Natural killer cell (primary cell): ENCODE measurements at regions not wholly inside any gene's neighbourhood (a gene's known extent, or its start where the extent isn't known, plus 50 kb on each side); places are given as distances from the start of the nearest gene placed in this dataset.

Source experiments
- ATAC-seq, 3 donors: fragments of 150-1000 bp in 2 of 3; fragments of 200-7000 bp in 1 of 3; cut with Tn5 transposase; 1 replicate in 1 of 3; 2 replicates in 2 of 3; pipeline ENCODE4 v1.10.0; 2021; ENCODE audit warnings: mild to moderate bottlenecking in 2 of 3, moderate library complexity in 2 of 3
- DNase-seq, 2 donors: peaks; one replicate each; pipeline versions ENCODE4 v3.0.0 to v3.0.0-alpha.2; 2013 to 2021; ENCODE audit warnings: mixed read lengths in 1 of 2
- H3K27ac ChIP-seq: one replicate; pipeline ENCODE4 v1.5.1; 2013; ENCODE audit warnings: mild to moderate bottlenecking, low read length
- H3K27me3 ChIP-seq: one replicate; pipeline ENCODE4 v1.6.1; 2013; ENCODE audit warnings: low read length; ENCODE audit not compliant: control insufficient read depth, insufficient read depth
- H3K36me3 ChIP-seq: one replicate; pipeline ENCODE4 v1.6.1; 2013; ENCODE audit warnings: low read length; ENCODE audit not compliant: control insufficient read depth, insufficient read depth
- H3K4me1 ChIP-seq: one replicate; pipeline ENCODE4 v1.6.1; 2013; ENCODE audit warnings: low read length; ENCODE audit not compliant: control insufficient read depth, insufficient read depth
- H3K4me3 ChIP-seq: one replicate; pipeline ENCODE4 v1.5.1; 2013; ENCODE audit warnings: low read length
- H3K9me3 ChIP-seq: one replicate; pipeline ENCODE4 v1.6.1; 2013; ENCODE audit warnings: low read length; ENCODE audit not compliant: control insufficient read depth, insufficient read depth
- H3K27ac Mint-ChIP-seq, 2 donors: one replicate each; pipeline ENCODE4 v1.8.0; 2022; ENCODE audit warnings: mild to moderate bottlenecking in 2 of 2, mixed read lengths in 2 of 2, moderate library complexity in 1 of 2
- H3K27me3 Mint-ChIP-seq, 2 donors: one replicate each; pipeline ENCODE4 v1.8.0; 2022; ENCODE audit warnings: low read depth in 2 of 2, mixed read lengths in 2 of 2
- H3K36me3 Mint-ChIP-seq: one replicate; pipeline ENCODE4 v1.8.0; 2022; ENCODE audit warnings: mixed read lengths
- H3K4me1 Mint-ChIP-seq, 2 donors: one replicate each; pipeline ENCODE4 v1.8.0; 2022; ENCODE audit warnings: mixed read lengths in 2 of 2
- H3K4me3 Mint-ChIP-seq: one replicate; pipeline ENCODE4 v1.8.0; 2022; ENCODE audit warnings: mild to moderate bottlenecking, moderate library complexity, mixed read lengths
- H3K9me3 Mint-ChIP-seq, 2 donors: one replicate each; pipeline ENCODE4 v1.8.0; 2022; ENCODE audit warnings: mixed read lengths in 2 of 2
- WGBS: methylation state at CpG from one replicate; pipeline ENCODE4 v1.1.7; 2013; ENCODE audit warnings: missing lambda C conversion rate; ENCODE audit not compliant: insufficient coverage; 5-methylcytosine and 5-hydroxymethylcytosine counted together
- intact Hi-C: fragments of 100-400 bp; cut with micrococcal nuclease; formaldehyde crosslinking; loops from one replicate; pipeline ENCODE4 v1.14.2; 2022
- TF ChIP-seq, protein P1 (sequence below): fragments of 200-600 bp; IDR thresholded peaks from one replicate; pipeline ENCODE4 v1.8.0; 2022; ENCODE audit warnings: antibody characterized with exemption

DNA sequence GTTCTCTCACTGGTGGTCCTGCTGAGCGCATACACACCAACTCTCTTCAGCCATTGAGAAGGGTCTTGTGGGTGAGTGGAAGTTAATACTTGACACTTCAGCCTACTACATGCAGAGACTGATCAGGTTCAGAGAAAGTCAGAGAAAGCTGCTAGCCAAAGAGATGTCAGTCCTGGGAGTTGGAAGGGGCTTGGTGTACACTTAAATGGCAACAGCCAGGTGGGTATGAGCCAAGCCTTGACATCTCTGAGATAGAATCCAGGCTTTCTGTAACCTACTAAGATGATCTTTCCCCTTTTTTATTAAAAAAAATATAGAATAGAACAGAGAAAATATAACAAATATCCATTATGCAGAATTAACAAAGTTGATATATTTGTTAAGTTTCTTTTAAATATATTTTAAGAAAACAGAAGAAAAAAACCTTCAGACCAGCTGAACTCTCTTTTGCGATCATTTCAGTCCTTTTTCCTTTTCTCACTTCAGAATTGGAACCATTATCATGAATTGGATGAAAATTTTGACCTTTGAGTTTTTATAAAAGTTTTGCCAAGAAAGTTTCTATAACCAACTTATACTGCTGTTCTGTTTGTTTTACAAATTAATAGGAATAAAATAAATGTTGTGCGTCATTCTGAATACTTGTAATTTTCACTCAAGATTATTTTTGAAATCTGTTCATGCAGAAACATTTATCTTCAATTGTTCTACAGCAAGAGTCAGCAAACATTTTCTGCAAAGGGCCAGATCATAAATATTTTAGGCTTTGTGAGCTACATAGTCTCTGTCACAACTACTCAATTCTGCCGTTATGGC is 153.0 kb downstream of the RFC3 start:
- Histone ChIP-seq H3K27ac (no peak overlapping the region), H3K27me3 (no peaks in the 10 kb centered on the region), H3K4me3 (no peak overlapping the region), H3K36me3 (no peaks in the 10 kb centered on the region), H3K4me1 (no peaks in the 10 kb centered on the region), H3K9me3 (peaks cover 3% of the 10 kb centered on the region)
- WGBS = 98% methylated on average over 2 of the region's 4 CpGs
- Mint-ChIP-seq H3K4me3 (no peak overlapping the region), H3K36me3 (no peaks in the 10 kb centered on the region), H3K4me1 (no peaks in the 10 kb centered on the region), H3K9me3 (peaks cover 7 to 8% of the 10 kb centered on the region in 2 donors), H3K27ac (no peak overlapping the region), H3K27me3 (no peaks in the 10 kb centered on the region)
- DNase-seq (no peak), ATAC-seq (no peak)
- intact Hi-C loops = no loop called here
- TF ChIP-seq, protein P1, sequence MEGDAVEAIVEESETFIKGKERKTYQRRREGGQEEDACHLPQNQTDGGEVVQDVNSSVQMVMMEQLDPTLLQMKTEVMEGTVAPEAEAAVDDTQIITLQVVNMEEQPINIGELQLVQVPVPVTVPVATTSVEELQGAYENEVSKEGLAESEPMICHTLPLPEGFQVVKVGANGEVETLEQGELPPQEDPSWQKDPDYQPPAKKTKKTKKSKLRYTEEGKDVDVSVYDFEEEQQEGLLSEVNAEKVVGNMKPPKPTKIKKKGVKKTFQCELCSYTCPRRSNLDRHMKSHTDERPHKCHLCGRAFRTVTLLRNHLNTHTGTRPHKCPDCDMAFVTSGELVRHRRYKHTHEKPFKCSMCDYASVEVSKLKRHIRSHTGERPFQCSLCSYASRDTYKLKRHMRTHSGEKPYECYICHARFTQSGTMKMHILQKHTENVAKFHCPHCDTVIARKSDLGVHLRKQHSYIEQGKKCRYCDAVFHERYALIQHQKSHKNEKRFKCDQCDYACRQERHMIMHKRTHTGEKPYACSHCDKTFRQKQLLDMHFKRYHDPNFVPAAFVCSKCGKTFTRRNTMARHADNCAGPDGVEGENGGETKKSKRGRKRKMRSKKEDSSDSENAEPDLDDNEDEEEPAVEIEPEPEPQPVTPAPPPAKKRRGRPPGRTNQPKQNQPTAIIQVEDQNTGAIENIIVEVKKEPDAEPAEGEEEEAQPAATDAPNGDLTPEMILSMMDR = no peak

DNA sequence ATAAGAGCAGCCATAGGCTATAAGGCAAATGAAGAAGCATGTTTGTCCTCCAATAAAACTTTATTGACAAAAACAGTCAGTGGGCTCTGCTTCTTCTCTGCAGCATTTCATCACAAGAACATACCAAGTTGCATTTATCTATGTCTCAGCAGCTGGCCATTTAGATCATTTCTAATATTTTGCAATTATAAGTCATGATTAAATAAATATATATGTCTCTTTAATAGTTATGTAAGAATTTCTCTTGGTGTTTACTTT is 153.5 kb downstream of the RFC3 start:
- Mint-ChIP-seq H3K4me3 (no peak overlapping the region), H3K9me3 (peaks cover 7% of the 10 kb centered on the region in 2 donors), H3K4me1 (no peaks in the 10 kb centered on the region), H3K27ac (no peak overlapping the region), H3K36me3 (no peaks in the 10 kb centered on the region), H3K27me3 (no peaks in the 10 kb centered on the region)
- Histone ChIP-seq H3K4me3 (no peak overlapping the region), H3K36me3 (no peaks in the 10 kb centered on the region), H3K9me3 (peaks cover 3% of the 10 kb centered on the region), H3K27me3 (no peaks in the 10 kb centered on the region), H3K4me1 (no peaks in the 10 kb centered on the region), H3K27ac (no peak overlapping the region)
- intact Hi-C loops = no loop called here
- DNase-seq (no peak), ATAC-seq (no peak)
- TF ChIP-seq, protein P1 = no peak

DNA sequence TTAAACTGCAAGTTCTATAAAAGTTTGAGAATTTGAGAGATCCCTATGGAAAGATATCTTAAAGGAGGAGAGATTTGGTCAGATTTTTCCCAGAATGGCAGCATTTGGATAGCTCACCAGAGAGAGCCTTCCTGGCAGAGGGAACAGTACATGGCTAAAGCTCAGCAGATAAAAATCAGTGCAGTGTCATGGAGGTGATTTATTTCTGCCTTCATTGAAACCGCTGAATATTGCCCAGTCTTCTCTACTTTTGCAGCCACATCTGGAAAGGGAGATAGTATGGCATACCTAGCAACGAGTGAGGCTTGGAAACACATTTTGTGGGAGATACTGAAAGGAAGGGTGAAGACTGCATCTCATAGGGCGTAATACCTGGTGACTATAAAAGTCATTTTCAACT is 155.2 kb downstream of the RFC3 start:
- H3K4me3 ChIP-seq = no peak overlapping the region
- no peaks in the 10 kb centered on the region for H3K27me3 Mint-ChIP-seq
- no peaks in the 10 kb centered on the region for H3K4me1 Mint-ChIP-seq
- H3K9me3 ChIP-seq = peaks cover 3% of the 10 kb centered on the region
- H3K27ac ChIP-seq = no peak overlapping the region
- no peaks in the 10 kb centered on the region for H3K27me3 ChIP-seq
- no peak overlapping the region for H3K4me3 Mint-ChIP-seq
- no peak overlapping the region for H3K27ac Mint-ChIP-seq
- DNase-seq = no peak
- no peaks in the 10 kb centered on the region for H3K36me3 ChIP-seq
- H3K4me1 ChIP-seq = no peaks in the 10 kb centered on the region
- TF ChIP-seq, protein P1 = no peak
- no peaks in the 10 kb centered on the region for H3K36me3 Mint-ChIP-seq
- no peak for ATAC-seq
- 86% methylated on average over 3 of the region's 3 CpGs for WGBS
- H3K9me3 Mint-ChIP-seq = peaks cover 7% of the 10 kb centered on the region in 2 donors
- intact Hi-C loops = no loop called here

DNA sequence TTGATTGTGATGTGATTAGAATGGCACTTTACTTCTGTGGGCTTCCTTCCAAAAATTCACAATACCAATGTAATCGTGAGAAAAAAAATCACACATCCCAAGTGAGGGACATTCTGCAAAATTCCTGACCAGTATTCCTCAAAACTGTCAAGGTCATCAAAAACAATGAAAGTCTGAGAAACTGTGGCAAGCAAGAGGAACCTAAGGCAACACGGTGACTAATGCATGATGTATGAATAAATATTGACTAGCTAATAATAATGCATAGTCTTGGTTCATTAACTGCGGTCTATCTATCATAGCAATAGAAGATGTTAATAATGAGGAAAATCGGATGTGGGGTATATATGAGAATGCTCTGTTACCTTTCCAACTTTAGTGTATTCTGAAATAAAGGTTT is 159.0 kb downstream of the RFC3 start:
- no peak for DNase-seq
- intact Hi-C loops = no loop called here
- Mint-ChIP-seq H3K9me3 (peaks cover 10 to 14% of the 10 kb centered on the region in 2 donors), H3K4me1 (no peaks in the 10 kb centered on the region), H3K4me3 (no peak overlapping the region), H3K27ac (no peak overlapping the region), H3K27me3 (no peaks in the 10 kb centered on the region), H3K36me3 (peaks cover 7% of the 10 kb centered on the region)
- Histone ChIP-seq H3K27ac (no peak overlapping the region), H3K9me3 (no peaks in the 10 kb centered on the region), H3K27me3 (no peaks in the 10 kb centered on the region), H3K4me1 (no peaks in the 10 kb centered on the region), H3K36me3 (no peaks in the 10 kb centered on the region), H3K4me3 (no peak overlapping the region)
- TF ChIP-seq, protein P1 = no peak
- 92% methylated on average over 2 of the region's 4 CpGs for WGBS
- ATAC-seq = no peak
